Activated CD4-positive, CD25-positive, alpha-beta regulatory T cell treated with anti-CD3 and anti-CD28 coated beads, Interleukin-2, amount 50 U/mL, for 16 hours (primary cell): ENCODE measurements at regions not wholly inside any gene's neighbourhood (a gene's known extent, or its start where the extent isn't known, plus 50 kb on each side); places are given as distances from the start of the nearest gene placed in this dataset.

Source experiments
- DNase-seq: peaks from one replicate; pipeline ENCODE4 v3.0.0-alpha.2; 2020; ENCODE audit warnings: low read depth, low spot score

DNA sequence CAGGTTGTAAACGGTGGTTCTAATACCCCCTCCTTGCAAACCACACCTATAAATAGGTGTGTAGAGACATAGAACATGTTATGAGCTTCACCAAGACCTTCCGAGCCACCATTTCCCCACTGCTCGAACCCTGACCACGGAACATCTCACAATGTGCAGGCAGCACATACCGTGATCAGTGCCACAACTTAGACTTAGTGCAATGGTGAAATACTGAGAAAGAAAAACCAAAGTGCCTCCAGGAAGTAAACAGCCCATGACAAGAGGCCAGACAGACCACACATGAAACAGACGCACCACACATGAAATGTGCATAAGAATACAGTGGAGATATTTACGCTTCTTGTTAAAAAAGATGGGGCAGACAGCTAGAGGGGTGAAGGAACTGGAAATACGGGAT, 166.9 kb upstream of the CCND2 start:
- DNase-seq = no peak

GRCh38 chr12:4104722-4105244, 168.8 kb upstream of the CCND2 start:
- DNase-seq = no peak

DNA sequence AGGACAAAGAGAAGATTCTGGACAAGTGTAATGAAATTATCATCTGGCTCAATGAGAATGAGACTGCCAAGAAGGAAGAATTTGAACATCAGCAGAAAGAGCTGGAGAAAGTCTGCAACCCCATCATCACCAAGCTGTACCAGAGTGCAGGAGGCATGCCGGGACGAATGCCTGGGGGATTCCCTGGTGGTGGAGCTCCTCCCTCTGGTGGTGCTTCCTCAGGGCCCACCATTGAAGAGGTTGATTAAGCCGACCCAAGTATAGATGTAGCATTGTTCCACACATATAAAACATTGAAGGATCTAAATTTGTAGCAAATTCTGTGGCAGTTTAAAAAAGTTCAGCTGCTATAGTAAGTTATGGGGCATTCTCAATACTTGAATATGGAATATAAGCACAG, 174.3 kb upstream of the CCND2 start:
- no peak for DNase-seq

- no peak for DNase-seq
Observed at GRCh38 chr12:4091016-4091743, 182.4 kb upstream of the CCND2 start.

GRCh38 chr12:4089956-4090355, 183.6 kb upstream of the CCND2 start:
- no peak for DNase-seq

- DNase-seq = no peak
Observed at GRCh38 chr12:4089121-4089606, 184.4 kb upstream of the CCND2 start.

- DNase-seq = no peak
Observed at GRCh38 chr12:4088451-4088850, 185.1 kb upstream of the CCND2 start.

DNA sequence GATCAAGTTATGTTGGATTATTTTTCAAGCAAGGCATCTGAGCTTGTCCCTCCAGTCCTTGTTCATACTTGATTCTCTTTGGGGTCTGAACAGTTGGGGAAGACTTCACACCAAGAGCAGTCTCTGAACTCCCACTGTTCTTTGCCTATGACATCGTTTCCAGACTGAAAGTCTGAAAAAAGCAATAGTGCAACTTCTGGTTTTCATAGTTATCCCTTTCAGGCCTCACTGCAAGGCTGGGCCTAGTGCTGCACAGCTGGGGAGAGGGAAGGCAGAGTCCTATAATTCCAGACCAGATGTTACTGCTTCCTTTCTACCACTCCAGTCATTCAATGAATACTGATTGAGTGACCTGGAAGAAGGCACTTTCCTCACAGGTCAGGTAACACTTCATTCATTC, 187.1 kb upstream of the CCND2 start:
- DNase-seq = no peak

- DNase-seq = no peak
Observed at GRCh38 chr12:4084573-4084972, 189.0 kb upstream of the CCND2 start.

GRCh38 chr12:4082809-4083403, 190.7 kb upstream of the CCND2 start:
- DNase-seq = no peak

DNA sequence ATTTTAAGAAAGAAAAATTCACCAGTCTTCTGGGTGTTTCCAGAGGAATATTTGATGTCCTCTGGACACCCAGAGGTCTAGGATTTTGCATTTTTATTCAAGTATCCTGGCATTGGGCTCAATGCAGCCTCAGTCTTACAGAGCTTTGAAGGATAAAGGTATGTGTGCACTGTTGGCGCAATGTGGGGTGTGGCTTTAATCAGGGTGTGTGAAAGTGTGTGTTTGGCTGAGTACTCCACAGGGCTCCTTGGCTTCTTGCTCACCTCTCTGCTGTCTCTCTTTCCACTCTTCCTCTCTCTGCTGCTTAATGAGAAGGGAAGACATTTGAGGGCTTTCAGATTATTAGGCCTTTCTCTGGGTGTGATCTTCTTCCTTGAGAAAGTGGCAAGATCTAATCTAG, 193.3 kb upstream of the CCND2 start:
- no peak for DNase-seq

DNA sequence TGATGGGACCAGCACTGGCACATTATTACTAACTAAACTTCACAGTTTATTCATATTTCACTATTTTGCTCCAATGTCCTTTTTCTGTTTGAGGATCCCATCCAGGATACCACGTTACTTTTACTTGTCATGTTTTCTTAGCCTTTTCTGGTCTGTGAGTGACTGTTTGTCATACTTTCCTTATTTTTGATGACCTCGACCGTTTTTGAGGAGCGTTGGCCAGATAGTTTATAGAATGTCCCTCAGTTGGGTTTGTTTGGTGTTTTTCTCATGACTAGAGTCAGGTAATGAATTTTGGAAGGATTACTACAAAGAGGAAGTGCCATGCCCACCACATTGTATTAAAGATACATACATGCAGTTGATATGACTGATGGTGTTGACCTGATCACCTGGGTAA, 199.4 kb upstream of the CCND2 start:
- no peak for DNase-seq

DNA sequence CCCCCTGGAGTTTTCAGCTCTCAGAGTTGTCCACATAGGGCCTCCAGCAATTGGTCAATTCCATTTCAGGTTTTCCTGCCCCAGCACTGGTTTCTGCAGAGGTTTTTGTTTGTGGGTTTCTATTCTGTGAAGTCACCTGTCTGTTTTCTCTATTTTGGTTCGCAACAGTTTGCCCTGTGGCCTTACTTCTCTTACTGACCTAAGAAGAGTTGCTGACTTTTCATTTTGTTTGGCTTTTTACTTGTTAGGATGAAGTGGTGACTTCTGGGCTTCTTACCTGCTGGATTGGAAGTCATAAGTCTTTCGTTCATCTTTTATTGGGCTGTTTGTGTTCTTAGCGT, 196.4 kb upstream of the PARP11 start:
- DNase-seq = no peak

DNA sequence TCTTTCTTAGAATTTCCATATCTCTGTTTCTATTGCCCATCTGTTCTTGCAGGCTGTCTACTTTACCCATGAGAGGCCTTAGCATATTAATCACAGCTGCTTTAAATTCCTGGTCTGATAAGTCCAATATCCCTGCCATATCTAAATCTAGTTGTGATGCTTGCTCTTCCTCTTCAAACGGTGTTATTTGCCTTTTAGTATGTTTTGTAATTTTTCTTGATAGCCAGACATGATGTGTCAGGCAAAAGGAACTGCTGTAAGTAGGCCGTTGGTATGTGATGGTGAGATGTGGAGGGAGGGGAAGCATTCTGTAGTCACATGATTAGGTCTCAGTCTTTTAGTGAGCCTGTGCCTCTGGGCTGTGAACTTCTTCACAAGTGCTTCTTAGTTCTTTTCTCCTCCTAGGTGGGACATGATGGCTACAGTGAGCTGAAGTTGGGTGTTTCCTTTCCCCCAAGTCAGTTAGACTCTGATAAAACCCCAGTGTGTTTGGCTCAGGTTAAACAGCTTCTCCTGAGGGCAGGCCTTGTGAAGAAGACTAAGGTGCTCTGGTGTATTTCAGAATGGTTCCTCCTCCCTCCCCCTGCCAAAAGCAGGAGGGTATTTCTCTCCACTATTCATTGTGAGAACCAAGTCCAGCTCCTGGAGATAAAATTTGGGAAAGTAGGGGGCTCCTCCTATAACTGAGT, 195.9 kb upstream of the PARP11 start:
- DNase-seq = no peak

DNA sequence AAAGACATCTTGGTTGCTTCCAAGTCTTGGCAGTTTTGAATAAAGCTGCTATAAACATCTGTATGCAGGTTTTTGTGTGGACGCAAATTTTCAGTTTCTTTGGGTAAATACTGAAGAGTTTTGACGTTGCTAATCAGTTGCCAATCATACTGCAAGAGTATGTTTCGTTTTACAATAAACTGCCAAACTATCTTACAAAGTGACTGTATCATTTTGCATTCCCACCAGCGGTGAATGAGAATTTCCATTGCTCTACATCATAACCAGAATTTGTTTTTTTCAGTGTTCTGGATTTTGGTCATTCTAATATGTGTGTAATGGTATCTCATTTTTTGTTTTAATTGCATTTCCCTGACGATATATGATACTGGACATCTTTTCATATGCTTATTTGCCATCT, 190.8 kb upstream of the PARP11 start:
- DNase-seq = no peak

GRCh38 chr12:4059898-4060568, 186.8 kb upstream of the PARP11 start:
- no peak for DNase-seq

- no peak for DNase-seq
Observed at GRCh38 chr12:4056910-4057845, 184.0 kb upstream of the PARP11 start.

DNA sequence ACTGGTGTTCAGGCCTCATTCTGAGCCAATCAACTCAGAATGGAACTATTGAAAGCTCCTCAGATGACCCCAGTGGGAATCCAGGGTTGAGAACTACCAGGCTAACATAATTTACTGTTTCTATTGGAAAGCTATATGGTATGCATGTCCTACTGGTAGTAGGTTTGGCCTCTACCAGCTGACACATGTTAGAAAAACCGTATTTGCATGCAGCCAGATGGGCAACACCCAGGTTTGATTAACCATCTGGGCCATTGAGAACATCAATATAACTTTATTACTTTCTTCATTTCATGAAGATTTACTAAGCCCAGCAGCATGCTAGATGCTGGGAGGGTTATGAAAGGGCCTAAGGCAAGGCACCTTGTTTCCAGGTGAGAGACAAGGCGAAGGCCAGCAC, 181.4 kb upstream of the PARP11 start:
- no peak for DNase-seq

DNA sequence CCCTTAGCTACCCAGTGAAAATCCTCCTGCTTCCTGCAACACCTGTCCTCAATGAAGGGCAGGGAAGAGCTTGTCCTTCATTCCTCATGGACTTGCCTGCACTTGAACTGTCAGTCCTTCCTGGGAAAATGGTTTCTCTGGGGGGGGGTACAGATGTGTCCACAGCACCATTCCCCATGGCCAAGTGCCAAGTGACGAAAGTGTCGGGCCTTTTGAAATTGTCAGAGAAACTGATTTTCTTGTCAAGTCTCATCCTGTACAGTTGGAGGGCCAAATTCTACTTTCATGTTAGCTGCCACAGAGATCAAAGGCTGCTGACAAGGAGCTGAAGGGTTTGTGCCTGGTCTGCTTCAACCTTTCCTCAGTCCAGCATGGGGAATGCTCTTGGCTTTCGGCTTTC, 179.5 kb upstream of the PARP11 start:
- DNase-seq = no peak

DNA sequence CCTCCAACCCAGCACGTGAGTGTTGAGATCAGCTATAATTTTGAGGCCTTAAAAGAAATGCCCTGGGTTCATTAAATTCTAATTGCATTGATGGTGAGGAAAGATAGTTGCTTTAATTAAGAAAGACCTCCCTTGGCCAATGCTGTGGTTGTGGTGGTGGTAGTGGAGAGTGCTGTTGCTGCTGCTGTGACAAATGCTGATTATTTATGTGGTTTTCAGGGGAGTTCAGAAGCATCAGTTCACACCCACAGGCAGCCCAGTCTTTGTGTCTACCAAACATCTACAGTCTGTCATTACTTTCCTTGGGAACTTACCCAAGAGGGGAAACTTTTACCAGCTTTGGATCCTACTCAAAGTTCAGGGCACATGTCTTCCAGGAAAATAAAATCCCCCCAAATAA, 178.4 kb upstream of the PARP11 start:
- DNase-seq = no peak

DNA sequence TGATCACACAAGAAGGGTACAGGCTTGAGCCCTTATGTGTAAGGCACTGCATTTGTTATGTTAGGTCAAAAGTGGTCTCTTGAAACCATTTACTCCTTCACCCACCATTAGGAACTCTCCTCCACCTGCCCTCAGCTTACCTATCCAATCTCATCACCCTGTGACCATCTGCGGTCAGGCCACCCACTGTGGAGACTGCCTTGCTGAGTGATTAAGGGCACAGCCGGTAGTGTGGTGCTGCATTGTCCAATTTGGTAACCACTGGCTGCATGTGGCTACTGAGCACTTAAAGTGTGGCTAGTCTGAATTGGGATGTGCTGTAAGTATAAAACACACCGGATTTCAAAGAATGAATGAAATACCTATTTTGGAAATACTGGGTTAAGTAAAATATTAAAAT, 177.1 kb upstream of the PARP11 start:
- DNase-seq = no peak
